Jurkat, Clone E6-1 (cell line): ENCODE measurements at regions not wholly inside any gene's neighbourhood (a gene's known extent, or its start where the extent isn't known, plus 50 kb on each side); places are given as distances from the start of the nearest gene placed in this dataset.

ENCODE experiments used
- DNase-seq: peaks from one replicate; pipeline ENCODE4 v3.0.0-alpha.2; 2011; ENCODE audit warnings: low read depth, low spot score
- H3K4me3 ChIP-seq: 2 replicates; pipeline ENCODE4 v1.5.1; 2011; ENCODE audit warnings: mild to moderate bottlenecking, low read length, control low read depth, moderate library complexity

DNA sequence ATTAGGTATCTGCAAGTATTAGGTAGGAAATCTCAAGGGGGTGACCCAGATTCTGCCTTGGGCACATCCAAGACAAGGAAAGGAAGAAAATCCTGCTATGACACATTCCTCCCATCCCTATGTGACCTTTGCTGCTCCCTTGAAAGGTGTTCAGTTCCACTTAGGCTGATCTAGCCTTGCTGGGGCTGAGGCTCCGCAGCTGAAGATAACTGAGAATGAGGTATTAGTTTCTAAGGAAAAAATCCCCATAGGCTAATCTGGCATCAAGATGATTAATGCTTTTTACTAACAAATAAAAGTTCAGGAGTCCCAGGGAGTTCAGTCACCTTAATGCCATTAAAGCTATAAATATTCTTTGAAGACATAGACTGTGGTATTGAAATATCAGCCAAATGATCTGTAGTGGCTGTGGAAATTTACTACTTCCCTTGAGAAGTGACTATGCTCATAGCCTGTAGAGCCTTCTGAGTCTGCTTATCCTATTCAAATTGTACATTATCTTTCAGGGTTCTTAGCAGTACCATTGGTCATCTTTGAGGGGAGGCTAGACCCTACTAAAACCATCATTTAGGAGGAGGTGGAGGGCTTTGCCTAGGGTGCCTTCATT is 239.9 kb upstream of the RAG2 start:
- DNase-seq: no peak
- no peak overlapping the region for H3K4me3 ChIP-seq

DNA sequence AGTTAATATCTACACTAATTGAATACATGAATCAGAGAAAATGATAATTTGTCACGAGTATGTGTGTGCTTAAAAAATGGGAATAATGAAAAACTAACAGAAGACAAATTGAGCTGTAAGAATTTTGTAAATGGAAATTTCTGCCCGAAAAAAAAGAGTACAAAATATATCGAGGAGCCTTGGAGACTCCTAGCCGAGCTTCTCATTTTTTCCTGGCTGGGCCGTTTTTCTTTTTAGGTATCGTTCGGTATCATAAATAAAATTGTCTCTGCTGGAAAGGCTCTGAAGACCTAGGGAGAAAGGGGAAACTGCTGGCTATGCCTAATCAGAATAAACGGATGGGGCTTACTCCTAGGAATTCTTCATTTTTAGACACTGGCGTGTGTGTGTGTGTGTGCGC is 227.2 kb upstream of the RAG2 start:
- DNase-seq: no peak
- no peak overlapping the region for H3K4me3 ChIP-seq

DNA sequence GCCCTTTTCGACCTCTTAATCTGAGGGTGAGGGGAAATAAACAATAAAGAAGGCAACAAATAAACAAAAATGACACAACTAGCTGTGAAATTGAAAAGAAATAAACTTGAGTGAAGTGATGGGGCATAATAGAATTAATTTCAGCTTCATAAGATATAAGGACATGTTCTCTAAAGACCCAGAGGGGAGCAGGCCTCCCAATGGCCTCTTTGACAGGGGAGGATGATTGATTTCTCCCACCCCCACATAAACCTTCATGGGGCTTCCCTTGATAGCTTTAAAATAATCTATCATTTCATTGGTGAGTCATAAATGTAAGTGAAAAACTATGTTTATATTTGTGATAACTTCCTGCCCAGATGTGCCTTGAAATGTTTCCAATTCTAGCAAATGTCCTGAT is 226.3 kb upstream of the RAG2 start:
- H3K4me3 ChIP-seq: no peak overlapping the region
- no peak for DNase-seq

DNA sequence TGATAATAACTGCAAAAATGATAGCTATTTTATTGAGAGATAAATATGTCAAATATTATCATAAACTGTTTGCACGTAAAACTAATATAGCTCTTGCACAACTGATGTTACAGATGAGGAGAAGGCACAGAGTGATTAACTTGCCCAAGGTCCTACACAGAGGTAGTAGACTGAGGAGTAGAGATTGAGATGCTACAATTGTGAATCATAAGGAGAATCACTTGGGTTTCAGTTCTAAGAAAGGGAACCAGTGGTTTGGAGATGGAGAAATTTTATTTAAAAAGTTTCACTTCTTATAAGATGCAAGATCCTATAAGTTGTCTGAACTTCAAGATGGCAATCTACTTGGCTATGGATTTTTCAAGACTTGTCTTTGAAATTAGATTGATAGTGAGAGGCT is 224.8 kb upstream of the RAG2 start:
- DNase-seq: no peak
- no peak overlapping the region for H3K4me3 ChIP-seq

DNA sequence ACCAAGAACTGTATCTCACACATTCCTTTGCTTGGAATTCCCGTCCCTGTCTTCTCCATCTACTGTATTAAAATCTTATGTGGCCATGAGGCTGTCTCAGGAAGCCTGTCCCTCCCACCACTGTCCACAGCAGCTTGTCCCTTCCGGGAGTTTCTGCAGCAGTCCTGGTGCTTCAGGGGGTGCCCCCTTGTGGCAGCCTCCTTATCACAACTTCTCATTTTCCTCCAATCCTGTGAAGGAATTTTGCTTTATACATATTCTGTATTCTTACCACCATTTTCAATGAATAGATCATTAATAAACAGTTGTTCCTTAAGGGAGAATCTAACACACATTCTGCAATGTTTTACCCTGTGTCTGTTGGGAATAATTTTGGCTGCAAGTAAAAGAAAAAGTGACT is 220.4 kb upstream of the RAG2 start:
- peak; percentile 9 for DNase-seq
- H3K4me3 ChIP-seq: no peak overlapping the region

DNA sequence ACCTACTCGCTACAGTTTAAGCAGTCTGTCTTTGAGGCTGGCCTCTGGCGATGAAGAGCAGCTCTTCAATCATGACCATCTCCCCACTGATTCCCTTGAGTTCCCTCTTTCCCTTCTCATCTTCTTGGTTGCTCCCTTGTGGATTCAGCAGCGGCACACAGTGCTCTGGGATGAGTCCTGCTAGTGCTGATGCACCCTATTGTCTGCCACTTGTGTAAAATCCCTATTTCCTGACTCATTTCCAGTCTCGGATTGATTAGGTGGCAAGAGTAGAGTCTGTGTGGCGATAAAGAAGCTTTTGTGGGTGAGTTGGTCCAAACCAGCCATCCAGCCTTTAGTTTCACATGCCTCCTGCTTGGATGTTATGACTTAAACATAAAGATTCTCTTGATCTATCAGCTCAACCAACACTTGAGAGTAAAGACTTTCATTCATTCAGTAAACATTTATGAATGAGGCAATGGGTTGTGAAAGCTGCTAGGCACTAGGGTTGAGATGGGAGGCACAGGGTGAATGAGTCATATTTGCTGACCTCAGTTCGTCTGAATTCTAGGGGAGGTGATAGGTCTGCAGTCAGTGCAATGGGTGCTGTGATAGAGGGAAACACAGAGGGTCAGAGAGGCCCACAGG is 219.4 kb upstream of the RAG2 start:
- DNase-seq: no peak
- no peak overlapping the region for H3K4me3 ChIP-seq

DNA sequence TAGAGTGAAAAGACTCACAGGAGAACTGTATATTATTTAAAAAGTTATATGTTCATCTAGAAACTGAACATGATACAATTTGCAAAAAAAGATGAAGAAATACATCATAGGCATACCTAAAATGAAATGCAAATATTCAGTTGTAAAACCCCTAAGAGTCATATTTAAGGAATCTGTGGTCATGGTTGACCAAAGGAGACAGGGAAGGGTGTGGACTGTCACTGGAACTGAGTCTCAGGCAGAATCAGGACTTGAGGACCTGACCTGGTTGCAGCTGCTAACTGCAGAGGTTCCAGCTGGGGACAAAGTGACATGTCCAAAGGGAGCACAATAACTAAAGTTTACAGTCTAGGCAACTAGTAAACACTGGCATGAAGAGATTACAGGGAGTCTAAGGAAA is 211.3 kb upstream of the RAG2 start:
- H3K4me3 ChIP-seq: no peak overlapping the region
- no peak for DNase-seq

DNA sequence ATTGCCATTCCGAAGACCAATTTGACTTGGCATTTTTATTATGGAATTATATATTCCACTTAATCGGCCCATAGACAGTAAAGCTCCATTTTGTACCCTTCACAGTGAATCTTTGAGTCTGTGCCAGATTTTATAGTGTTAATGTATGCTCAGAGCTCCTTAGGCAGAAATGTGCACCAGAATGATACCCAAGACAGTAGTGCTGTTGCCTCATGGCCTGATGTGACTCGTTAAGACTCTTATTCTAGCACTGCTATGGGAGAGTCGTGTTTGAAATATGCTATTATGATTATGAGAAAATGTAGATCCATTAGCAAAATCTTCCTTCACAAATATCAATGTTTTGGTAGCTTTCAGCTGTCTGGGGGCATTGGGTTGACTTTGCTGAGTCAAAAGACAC is 209.8 kb upstream of the RAG2 start:
- no peak for DNase-seq
- no peak overlapping the region for H3K4me3 ChIP-seq

DNA sequence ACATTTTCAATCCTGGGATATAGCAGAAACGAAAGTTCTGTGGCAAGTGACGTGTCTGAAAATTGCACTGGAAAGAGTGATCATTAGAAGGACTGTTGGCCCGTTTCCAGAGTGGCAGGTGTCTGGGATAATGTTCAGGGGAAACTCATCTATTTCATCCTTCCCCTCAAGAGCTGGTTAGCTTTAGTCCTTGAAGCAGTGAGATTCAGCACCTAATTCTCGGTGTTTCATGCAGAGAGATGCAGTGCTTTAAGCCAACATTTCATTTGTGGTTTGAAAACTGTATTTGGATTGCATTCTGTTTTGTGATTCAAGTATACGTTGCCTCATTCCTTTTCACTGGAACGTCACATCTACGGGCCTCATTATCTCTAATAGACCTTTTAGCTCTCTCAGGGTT is 205.0 kb upstream of the RAG2 start:
- no peak for DNase-seq

DNA sequence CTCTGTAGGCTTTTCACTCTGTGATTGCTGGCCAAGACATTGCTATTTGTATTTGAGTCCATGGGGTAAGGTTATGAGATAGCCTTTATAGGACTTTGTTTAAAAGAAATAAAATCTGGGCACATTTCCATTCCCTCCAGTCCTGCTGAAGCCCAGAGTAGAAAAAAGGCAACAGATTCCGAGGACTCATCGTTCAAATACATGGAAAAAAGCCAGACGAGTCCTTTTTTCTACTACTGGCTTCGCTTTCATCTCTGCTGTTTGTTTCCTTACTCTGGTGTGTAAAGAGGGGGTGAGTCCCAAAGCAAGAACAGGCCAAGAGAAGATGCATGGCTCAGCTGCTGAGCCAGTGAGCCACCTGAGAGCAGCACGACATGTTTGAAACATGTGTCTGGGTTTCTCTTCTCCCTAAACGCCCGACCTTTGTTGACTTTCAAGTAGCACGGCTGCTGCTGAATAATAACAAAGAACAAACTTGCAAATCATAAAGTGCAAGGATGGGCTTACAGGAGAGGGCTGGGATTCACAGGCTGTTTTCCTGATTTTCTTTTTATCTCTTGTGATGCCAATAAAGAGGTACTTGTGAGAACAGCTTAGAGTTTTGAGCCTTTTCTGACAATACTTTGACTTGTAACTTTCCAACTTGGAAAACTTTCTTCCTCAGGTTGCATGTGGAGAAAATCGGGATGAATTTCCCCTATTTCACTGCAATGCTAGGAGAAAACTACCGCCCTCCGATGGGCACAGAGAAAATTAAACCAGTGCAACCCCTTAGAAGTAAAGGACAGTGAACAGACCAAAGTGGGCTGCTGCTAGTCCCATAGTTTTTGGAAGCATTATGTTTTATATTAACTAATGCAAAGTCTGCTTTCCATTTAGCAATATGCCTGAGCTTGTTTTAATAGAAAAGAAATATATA is 195.2 kb upstream of the RAG2 start:
- no peak for DNase-seq
- no peak overlapping the region for H3K4me3 ChIP-seq

More for the DNA sequence above, 205.0 kb upstream of the RAG2 start:
- H3K4me3 ChIP-seq: no peak overlapping the region

DNA sequence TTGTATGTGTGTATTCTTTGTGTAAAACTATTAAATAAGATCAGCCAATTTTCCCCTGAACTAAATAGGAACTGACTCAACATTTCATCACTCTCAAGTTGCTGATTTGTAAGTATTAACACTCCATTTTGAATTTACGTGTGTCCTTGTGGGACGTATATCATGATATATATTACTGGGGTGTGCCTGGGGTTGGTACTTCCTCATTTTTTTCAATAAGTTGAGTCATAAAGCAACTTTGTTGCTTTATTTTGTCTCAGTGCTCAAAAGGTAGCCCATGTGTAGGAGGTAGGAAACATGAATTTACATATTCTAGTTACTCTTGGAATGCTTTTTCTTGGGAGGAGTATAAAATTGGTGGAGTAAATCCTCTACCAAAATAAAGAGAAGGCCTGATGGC is 193.9 kb upstream of the RAG2 start:
- DNase-seq: no peak
- H3K4me3 ChIP-seq: no peak overlapping the region

DNA sequence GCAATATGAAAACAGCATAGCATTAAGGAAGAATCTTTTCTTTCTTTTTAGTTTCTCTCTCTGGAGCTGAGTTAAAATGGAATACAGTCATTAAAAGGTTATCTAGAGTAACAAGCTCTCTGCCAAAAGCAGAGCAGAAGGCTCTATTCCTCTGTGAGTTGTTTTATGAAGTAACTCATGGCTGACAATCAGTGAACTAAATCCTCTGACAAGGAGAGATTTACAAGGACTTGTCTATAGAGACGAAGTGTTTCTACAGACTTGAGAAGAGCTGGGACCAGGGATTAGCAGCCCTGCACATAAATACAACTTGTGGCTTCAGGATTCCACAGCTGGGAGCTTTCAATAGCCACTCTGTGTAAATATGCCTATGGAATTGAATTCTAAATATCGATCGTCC is 192.5 kb upstream of the RAG2 start:
- H3K4me3 ChIP-seq: no peak overlapping the region
- no peak for DNase-seq

DNA sequence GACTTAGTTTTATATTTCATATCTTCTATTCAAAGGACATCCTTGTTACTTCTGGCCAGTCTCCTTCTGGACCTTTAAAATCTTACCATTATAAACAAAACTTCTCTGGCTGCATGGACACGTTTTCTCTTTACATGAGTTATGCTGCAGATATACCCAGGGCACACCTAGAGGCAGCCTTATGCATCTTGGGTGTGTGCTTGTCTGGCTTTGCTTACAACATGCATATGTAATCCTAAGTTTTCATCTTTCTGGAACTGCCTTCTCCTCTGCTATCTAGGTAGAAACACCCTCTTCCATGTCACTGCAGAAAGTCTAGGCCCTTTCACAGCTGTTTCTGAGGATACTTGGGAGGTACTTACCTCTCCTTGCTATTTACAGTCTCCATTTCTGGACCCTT is 185.8 kb upstream of the RAG2 start:
- DNase-seq: no peak
- no peak overlapping the region for H3K4me3 ChIP-seq

DNA sequence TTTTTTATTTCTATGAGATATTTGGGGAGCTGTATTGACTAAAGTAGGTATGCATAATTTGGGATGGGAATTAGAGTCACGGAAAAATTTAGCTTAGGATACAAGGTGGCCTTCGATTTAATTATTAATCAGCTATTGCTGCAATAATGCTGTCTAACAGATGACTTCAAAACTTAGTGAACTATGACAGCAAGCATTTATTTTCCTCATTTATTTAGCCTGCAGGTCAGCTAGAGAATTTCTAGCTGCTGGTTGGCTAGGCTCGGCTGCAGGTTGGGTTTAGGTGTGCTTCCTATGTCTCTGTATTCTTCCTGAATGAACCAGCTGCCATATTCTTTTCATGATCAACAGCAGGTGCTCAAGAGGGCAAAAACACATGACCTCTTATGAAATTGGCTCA is 181.8 kb upstream of the RAG2 start:
- no peak for DNase-seq
- no peak overlapping the region for H3K4me3 ChIP-seq

DNA sequence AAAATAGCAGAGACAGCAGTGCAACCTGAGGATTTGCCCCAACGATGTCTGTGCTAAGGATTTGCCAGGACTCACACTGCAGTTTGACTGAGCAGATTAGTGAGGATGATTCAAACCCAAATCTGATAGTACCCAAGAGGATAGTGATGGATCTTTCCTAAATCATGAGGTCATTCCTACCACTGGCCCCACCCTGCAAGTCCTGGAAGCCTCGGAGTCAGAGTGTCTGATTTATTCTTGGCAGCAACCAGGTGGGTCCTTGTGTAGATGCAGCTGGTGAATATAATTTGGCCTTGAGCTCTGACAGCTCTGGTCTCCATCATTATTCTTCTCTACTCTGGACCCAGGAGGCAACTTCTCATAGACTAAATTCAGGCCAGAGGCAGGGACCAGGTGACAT is 179.3 kb upstream of the RAG2 start:
- DNase-seq: no peak

DNA sequence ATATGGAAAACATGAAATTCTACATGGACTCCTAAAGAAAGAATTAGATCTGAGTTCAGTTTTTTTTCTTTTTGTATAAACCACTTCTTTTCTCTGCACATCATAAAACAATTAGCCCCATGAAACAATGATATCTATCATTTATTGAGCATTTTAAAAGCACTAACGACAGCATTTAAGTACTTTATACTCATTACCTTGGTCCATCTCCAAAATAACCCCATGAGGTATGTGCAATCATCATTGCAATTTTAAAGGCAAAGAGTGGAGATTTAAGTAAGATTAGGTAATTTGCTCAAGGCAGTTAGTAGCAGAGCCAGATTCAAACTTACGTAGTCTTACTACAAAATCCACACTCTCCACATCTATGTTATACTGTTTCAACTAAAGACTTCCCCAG is 177.7 kb upstream of the RAG2 start:
- no peak overlapping the region for H3K4me3 ChIP-seq
- DNase-seq: no peak

More for the DNA sequence above, 179.3 kb upstream of the RAG2 start:
- H3K4me3 ChIP-seq: no peak overlapping the region

DNA sequence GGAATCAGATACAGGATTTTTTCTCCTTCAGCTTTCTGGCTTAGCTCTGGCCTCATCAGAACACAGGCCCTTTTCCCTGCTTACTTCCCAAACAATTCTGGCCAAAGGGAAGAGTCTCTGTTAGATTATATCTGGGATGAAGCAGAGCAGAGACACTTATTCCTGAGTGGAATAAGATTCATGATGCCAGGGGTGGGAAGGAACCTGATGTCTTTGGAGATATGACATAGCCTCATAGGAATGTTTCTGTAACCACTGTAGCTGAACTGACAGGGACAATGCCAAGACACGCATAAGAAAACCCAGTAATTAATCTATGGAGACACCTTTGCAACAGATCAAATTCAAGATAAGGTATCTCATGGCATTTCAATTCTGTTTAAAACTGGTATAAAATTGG is 177.1 kb upstream of the RAG2 start:
- no peak for DNase-seq
- no peak overlapping the region for H3K4me3 ChIP-seq

DNA sequence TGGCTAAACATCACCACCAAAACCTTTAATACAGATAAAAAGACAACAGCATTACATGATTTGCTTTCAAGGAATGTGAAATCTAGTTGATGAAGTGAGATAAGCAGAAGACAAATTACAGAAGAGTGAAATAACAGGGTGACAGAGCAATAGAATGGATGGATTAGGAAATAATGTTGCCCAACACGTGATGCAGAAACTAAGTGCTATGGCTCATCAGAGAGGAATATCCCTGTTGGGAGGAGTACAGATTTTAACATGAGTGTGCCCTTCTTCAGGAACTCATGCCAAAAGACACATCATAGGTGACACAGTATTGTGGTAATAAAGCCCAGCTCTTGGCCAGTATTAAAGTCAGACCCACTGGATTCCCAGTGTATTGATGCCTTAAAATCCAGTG is 176.6 kb upstream of the RAG2 start:
- no peak overlapping the region for H3K4me3 ChIP-seq
- no peak for DNase-seq

DNA sequence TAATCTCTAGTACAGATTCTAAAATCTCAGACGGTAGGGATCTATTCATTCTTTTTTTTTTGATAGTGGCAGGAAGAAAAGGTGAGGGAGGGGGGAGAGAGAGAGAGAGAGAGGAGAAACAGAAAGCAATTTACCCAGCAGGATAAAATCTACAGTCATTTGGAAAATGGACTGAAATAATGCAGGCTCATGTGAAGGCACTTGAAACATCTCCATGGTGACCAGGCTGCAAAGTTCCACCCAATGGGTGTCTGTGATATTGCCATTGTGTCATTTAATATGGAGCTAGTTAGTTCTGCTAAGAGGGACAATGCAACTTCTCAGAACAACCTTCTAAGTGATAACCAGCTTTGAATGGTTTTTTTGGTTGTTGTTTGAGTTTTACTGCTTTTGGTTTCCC is 165.2 kb upstream of the RAG2 start:
- no peak for DNase-seq
- no peak overlapping the region for H3K4me3 ChIP-seq

DNA sequence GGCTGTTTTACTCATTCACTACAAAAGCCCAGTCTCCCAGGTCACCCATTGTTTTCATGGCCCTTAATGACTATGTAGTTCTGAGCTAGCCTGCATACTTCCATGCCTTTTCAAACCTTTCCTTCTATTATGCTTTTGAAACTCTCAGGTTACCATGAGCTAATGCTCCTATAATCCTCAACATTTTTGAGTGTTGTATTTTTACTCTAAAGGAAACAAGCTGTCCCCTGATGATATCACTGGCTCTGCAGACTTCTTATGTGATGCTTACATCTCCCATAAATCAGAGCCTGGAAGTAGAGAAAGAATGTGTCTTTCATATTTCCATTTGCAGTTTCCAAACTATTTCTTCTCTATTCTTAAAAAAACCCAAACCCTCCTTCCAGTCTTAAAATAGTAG is 159.0 kb upstream of the RAG2 start:
- no peak for DNase-seq

More for the DNA sequence above, 159.0 kb upstream of the RAG2 start:
- H3K4me3 ChIP-seq: no peak overlapping the region
